Transverse colon (tissue), 4 donors: ENCODE measurements at regions not wholly inside any gene's neighbourhood (a gene's known extent, or its start where the extent isn't known, plus 50 kb on each side); places are given as distances from the start of the nearest gene placed in this dataset.

Experiments
- DNase-seq: peaks from one replicate; pipeline ENCODE4 v3.0.0-alpha.2; 2019
- H3K27ac ChIP-seq, 4 donors: fragments of 200-600 bp; sonication (generic); 2 replicates each; pipeline ENCODE4 v1.5.1; 2016 to 2018; ENCODE audit warnings: inconsistent platforms in 4 of 4
- H3K27me3 ChIP-seq: fragments of 200-600 bp; sonication (generic); 2 replicates; pipeline ENCODE4 v1.5.1; 2017; ENCODE audit warnings: inconsistent platforms
- H3K36me3 ChIP-seq, 4 donors: fragments of 200-600 bp; sonication (generic); 2 replicates each; pipeline ENCODE4 v1.5.1; 2017 to 2019; ENCODE audit warnings: inconsistent platforms in 4 of 4
- H3K4me1 ChIP-seq, 4 donors: fragments of 200-600 bp; sonication (generic); 2 replicates each; pipeline ENCODE4 v1.5.1; 2017 to 2020; ENCODE audit warnings: inconsistent platforms in 4 of 4
- H3K4me3 ChIP-seq, 4 donors: fragments of 200-600 bp; sonication (generic); 1 replicate in 1 of 4; 2 replicates in 3 of 4; pipeline versions ENCODE4 v1.5.1 to v1.6.1; 2017 to 2019; ENCODE audit warnings: inconsistent platforms in 4 of 4
- H3K9me3 ChIP-seq, 2 donors: fragments of 200-600 bp; sonication (generic); 2 replicates each; pipeline ENCODE4 v1.5.1; 2017 to 2019; ENCODE audit warnings: inconsistent platforms in 2 of 2
- EP300 ChIP-seq: sonication (generic); formaldehyde crosslinking; IDR thresholded peaks from one replicate; pipeline ENCODE4 v1.6.1; 2017; ENCODE audit warnings: antibody characterized with exemption, low read depth
- POLR2A ChIP-seq: fragments of 450-650 bp; IDR thresholded peaks from one replicate; pipeline ENCODE4 v1.6.1; 2016; ENCODE audit warnings: antibody characterized with exemption, mild to moderate bottlenecking, moderate library complexity
- POLR2AphosphoS5 ChIP-seq, 3 donors: sonication (generic); formaldehyde crosslinking; IDR thresholded peaks; one replicate each; pipeline ENCODE4 v1.6.1; 2016; ENCODE audit warnings: antibody characterized with exemption in 3 of 3
- WGBS, 2 donors: methylation state at CpG; one replicate each; pipeline ENCODE4 v1.1.5; 2018; ENCODE audit warnings: low coverage in 1 of 2; 5-methylcytosine and 5-hydroxymethylcytosine counted together
- in situ Hi-C, 4 donors: fragments of 200-750 bp; cut with MboI; loops; one replicate each; pipeline versions ENCODE4 v1.15.0 to v1.15.1; 2017; ENCODE audit warnings: low sequenced_read_pairs in 3 of 4, low pct_ligation_motif_present in 1 of 4, low pct_unique_long_range_greater_than_20kb in 1 of 4
- intact Hi-C: fragments of 100-400 bp; cut with DNase I; formaldehyde crosslinking; loops from one replicate; pipeline ENCODE4 v1.15.1; 2023; ENCODE audit warnings: low total_unique reads
- TF ChIP-seq, protein P1 (sequence below), 5 experiments: fragments of 200-600 bp in 3 of 5; fragments of 450-650 bp in 2 of 5; sonication (generic) in 3 of 5; IDR thresholded peaks; 1 replicate in 2 of 5; 2 replicates in 3 of 5; pipeline ENCODE4 v1.5.1; 2016 to 2017; ENCODE audit warnings: antibody characterized with exemption in 5 of 5, inconsistent platforms in 3 of 5, mild to moderate bottlenecking in 2 of 5, moderate library complexity in 1 of 5

DNA sequence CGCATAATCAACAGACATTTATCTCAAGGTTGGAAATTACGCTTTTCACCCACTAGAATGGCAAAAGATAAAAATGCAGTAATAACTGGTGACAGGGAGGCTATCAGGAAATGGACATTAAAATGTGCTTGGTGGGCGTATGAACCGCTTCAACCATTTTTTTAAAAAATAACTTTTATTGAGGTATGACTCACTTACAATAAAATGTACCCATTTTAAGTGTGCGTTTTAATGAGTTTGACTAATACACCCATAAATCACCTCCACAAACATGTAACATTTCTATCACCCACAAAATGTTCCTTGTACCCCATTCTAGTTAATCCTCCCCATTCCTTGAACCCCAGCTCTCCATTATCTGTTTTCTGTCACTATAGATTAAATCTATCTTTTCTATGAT is 96.8 kb downstream of the IYD start:
- TF ChIP-seq, protein P1, sequence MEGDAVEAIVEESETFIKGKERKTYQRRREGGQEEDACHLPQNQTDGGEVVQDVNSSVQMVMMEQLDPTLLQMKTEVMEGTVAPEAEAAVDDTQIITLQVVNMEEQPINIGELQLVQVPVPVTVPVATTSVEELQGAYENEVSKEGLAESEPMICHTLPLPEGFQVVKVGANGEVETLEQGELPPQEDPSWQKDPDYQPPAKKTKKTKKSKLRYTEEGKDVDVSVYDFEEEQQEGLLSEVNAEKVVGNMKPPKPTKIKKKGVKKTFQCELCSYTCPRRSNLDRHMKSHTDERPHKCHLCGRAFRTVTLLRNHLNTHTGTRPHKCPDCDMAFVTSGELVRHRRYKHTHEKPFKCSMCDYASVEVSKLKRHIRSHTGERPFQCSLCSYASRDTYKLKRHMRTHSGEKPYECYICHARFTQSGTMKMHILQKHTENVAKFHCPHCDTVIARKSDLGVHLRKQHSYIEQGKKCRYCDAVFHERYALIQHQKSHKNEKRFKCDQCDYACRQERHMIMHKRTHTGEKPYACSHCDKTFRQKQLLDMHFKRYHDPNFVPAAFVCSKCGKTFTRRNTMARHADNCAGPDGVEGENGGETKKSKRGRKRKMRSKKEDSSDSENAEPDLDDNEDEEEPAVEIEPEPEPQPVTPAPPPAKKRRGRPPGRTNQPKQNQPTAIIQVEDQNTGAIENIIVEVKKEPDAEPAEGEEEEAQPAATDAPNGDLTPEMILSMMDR (IDR thresholded peaks at IDR 0.05), result no peak
- TF ChIP-seq EP300 (no peak), POLR2A (no peak), POLR2AphosphoS5 (IDR thresholded peaks at IDR 0.05) (no peak)
- Histone ChIP-seq H3K4me3 (no peak overlapping the region), H3K4me1 (no peaks in the 10 kb centered on the region), H3K36me3 (no peaks in the 10 kb centered on the region), H3K27ac (no peak overlapping the region), H3K27me3 (no peaks in the 10 kb centered on the region), H3K9me3 (no peaks in the 10 kb centered on the region)
- intact Hi-C loops (no loop called here), in situ Hi-C loops (no loop called here)
- no peak for DNase-seq
- 72 to 80% methylated on average over 5 of the region's 5 CpGs for WGBS, 2 donors

DNA sequence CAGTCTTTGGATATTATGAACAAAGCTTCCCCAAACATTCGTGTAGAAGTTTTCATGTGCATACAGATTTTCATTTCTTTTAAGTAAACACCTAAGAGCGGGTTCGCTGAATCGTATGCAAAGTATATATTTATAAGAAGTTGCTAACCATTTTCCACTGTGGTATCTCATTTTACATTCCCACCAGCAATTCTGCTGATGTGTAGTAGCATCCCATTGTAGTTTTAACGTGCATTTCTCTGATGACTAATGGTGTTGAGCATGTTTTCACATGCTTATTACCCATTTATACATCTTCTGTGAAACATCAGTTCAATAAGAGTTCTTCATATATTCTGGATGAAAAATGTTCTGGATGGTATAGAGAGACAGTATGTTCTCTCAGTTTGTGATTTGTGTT is 97.4 kb downstream of the IYD start:
- in situ Hi-C loops, result no loop called here
- TF ChIP-seq POLR2A, result no peak
- no peak for TF ChIP-seq EP300
- TF ChIP-seq, protein P1 (IDR thresholded peaks at IDR 0.05), result no peak
- TF ChIP-seq POLR2AphosphoS5 (IDR thresholded peaks at IDR 0.05), result no peak
- WGBS, 2 donors, result 66 to 75% methylated on average over 5 of the region's 5 CpGs
- H3K4me3 ChIP-seq, result no peak overlapping the region
- H3K27ac ChIP-seq, result no peak overlapping the region
- no peaks in the 10 kb centered on the region for H3K27me3 ChIP-seq
- H3K9me3 ChIP-seq, result no peaks in the 10 kb centered on the region
- no peak for DNase-seq
- no peaks in the 10 kb centered on the region for H3K36me3 ChIP-seq
- intact Hi-C loops, result no loop called here
- H3K4me1 ChIP-seq, result no peaks in the 10 kb centered on the region

DNA sequence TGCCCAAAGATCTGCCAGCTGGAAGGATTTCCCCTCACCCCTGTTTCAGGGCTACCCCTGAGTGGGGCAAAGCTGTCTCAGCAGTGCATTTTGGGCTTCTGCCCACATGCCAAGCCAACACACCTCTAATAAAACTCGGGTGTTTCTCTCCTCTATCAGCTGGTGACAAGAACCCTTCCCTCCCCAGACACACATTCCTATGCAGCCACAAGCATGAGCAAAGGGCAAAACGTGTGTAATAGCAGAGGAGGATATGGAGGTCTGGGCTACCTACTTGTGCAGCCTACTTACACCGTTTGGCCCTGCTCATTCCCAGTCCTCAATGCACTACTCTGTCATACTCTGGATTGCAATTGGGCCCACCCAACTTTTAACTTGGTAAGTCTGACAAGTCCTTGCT is 101.3 kb downstream of the IYD start:
- H3K27me3 ChIP-seq, result no peaks in the 10 kb centered on the region
- no peaks in the 10 kb centered on the region for H3K4me1 ChIP-seq
- H3K36me3 ChIP-seq, result no peaks in the 10 kb centered on the region
- H3K4me3 ChIP-seq, result no peak overlapping the region
- intact Hi-C loops, result no loop called here
- in situ Hi-C loops, result no loop called here
- no peak overlapping the region for H3K27ac ChIP-seq
- no peaks in the 10 kb centered on the region for H3K9me3 ChIP-seq
- no peak for DNase-seq
- 54 to 68% methylated on average over 3 of the region's 3 CpGs for WGBS, 2 donors
- TF ChIP-seq POLR2A, result no peak
- TF ChIP-seq POLR2AphosphoS5 (IDR thresholded peaks at IDR 0.05), result no peak

DNA sequence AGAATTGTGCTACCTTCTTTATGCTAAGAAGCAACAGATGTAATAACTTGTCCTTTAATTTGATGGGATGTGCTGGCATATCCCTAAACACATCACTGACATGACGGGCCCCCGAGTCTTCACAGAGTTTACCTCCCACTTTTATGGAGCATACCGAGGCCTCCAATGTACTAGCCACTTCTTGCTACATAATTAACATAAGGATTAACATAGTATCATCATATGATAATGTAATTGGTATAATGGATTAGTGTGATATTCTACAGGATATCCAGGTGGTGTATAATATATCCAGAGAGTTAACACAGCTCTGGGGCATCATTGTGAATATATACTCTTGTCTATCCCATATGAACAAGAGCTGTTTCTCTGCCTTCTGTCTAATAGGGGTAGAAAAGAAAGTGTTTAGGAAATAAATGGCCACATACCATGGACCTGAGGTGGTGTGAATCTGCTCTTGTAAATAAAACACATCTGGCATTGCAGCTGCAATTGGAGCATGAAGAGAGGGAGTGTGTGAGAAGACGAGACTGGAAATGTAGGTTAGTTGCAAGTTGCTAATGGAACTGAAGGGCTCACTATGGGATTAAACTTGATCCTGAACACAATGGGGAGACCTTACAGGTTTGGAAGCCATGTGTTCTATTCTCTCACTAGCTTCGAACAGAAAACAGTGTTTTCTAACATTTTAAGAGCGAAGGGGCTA is 102.3 kb downstream of the IYD start:
- Histone ChIP-seq H3K4me3 (no peak overlapping the region), H3K9me3 (no peaks in the 10 kb centered on the region), H3K4me1 (no peaks in the 10 kb centered on the region), H3K36me3 (no peaks in the 10 kb centered on the region), H3K27ac (no peak overlapping the region), H3K27me3 (no peaks in the 10 kb centered on the region)
- in situ Hi-C loops (no loop called here), intact Hi-C loops (no loop called here)
- DNase-seq, result no peak
- TF ChIP-seq, protein P1 (IDR thresholded peaks at IDR 0.05), result no peak
- TF ChIP-seq POLR2A, result no peak
- no peak for TF ChIP-seq EP300
- 89 to 95% methylated on average over 5 to 6 of the region's 6 CpGs for whole genome bisulfite sequencing, 2 donors
